GM18519 (cell line): ENCODE measurements at regions not wholly inside any gene's neighbourhood (a gene's known extent, or its start where the extent isn't known, plus 50 kb on each side); places are given as distances from the start of the nearest gene placed in this dataset.

ENCODE experiments used
- ATAC-seq: cut with Tn5 transposase; IDR thresholded peaks from one replicate; pipeline ENCODE4 v1.9.1; 2021; ENCODE audit warnings: mild to moderate bottlenecking, moderate library complexity; ENCODE audit not compliant: unreplicated experiment, low FRiP score

DNA sequence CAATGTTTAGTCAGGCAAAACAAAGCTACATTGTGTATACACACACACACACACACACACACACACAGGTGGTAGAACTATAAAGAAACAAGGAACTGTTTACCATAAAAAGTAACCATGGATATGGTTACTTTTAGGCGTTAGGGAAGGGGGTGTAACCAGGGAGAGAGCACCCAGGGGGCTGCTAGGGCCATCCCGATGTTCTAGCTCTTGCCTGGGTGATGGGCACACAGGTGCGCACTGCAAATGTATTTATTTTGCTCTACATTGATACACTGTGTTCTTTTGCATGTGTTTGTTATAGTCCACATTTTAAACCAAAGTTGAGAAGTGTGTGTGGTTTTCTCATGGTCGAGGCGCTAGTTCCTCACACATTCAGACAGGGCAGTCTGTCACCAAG lies 69.8 kb upstream of the MYCN start:
- ATAC-seq, result no peak

DNA sequence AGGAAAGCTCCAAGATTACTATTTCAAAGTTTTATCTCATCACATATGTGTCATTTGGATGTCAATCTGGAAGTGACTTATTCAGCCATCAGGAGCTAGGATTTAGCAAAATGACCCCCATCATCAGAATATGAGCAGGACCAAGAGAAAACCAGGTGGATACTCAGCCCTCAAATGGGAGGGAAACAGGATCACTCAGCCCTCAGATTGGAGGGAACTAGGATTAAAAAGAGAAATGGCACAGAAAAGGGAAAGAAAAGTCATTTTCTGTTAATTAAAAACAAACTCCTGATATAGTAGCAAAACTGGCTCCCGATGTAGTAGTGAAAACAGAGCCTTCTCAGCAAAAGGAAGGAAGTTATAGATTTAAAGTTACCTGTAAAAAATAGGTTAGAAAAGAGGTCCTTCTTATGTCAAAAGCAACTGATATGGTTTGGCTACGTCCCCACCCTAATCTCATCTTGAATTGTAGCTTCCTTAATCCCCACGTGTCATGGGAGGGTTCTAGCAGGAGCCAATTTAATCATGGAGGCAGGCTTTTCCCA lies 69.0 kb upstream of the MYCN start:
- no peak for ATAC-seq

DNA sequence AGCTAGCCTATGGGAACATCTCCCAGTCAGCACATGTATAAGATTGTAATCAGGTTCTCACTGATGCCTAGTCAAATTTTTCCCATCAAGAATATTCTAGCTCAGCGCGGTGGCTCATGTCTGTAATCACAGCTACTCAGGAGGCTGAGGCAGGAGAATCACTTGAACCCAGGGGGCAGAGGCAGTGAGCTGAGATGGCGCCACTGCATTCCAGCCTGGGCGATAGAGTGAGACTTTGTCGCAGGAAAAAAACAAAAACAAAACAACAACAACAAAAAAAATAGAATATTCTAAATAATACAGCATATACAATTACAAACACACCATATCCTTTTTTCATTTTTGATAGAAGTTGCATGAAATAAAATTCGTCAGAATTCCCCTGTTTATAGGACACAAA lies 67.5 kb upstream of the MYCN start:
- no peak for ATAC-seq

DNA sequence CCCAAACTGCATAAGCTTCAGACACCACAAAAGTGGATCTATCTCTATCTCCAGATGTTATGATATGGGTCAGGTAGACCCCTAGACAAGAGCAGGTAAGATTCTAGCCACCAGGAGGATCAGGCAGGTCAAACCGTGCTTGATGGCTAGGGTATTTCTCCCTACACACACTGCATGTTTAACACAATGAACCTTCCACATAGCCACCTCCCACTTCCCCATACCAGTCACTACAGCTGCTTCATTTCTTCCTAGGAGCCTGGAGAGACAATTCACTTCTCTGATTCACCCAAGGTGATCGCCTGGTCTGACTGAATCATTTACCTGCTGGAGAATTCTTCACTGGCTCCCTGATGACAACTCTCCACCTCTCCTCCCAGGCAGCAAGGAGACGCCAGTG lies 66.0 kb upstream of the MYCN start:
- no peak for ATAC-seq

DNA sequence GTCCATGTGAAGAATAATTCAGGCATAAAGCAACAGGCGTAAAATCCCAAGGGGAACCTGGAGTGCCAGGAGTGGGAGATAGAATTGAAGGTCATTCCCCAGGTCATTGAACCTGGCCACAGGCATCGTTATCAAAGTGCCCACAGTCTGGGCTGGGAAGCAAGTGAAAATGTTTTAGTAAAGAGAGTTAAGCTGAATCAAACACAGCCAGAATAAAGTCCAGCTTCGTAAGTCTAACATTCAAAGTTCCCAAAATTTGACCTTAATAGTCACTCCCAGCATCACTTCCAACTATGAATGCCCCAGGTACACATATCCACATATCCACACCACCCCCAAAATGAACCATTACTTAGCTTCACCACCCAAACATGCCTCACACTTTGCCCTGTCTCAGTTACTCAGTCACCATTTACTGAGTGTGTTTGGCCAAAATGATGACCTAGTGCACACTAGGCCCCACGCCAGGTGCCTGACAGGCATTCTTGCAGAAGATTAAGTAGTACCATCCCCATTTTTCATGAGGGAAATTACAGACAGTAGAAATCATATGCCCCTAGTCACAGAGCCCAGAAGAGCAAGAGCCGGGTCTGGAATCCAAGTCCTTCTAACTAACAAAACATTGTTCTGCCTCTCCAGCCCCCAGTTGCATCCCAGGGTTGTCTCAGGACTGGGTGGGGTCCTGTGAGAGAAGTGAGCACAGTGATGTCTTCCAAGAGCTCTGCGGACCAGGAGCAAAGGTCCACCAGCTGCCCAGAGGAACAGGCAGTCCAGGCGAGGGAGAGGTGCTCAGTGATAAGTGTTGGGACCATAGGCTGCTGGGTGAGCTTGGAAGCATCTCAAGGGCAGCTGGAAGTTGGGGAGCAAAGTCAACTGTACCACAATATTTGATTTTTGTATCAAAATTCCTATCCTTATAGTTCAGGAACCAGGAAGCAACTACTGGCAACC lies 65.2 kb upstream of the MYCN start:
- no peak for ATAC-seq

DNA sequence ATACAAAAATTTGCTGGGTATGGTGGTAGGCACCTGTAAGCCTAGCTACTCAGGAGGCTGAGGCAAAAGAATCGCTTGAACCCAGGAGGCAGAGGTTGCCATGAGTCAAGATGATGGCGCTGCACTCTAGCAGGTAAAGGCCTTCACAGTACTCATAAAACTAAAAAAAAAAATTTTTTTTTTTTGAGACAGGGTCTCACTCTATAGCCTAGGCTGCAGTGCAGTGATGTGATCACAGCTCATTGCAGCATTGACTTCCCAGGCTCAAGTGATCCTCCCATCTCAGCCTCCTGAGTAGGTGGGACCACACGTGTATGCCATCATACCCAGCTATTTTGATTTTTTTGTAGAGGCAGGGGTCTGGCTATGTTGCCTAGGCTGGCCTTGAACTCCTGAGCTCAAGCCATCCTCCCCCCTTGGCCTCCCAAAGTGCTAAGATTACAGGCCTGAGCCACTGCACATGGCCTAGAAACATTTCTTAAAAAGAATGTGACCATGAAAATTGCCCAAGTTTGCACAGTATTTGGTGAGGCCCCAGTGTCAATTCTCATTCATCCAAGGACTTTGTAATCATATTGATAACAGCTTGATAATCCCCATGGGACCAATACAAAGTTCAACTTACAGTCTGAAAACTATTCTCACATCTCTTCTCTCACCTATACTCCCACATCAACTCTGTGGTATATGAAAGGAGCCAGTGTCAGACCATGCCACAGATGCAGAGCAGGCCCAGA lies 64.2 kb upstream of the MYCN start:
- ATAC-seq, result no peak

DNA sequence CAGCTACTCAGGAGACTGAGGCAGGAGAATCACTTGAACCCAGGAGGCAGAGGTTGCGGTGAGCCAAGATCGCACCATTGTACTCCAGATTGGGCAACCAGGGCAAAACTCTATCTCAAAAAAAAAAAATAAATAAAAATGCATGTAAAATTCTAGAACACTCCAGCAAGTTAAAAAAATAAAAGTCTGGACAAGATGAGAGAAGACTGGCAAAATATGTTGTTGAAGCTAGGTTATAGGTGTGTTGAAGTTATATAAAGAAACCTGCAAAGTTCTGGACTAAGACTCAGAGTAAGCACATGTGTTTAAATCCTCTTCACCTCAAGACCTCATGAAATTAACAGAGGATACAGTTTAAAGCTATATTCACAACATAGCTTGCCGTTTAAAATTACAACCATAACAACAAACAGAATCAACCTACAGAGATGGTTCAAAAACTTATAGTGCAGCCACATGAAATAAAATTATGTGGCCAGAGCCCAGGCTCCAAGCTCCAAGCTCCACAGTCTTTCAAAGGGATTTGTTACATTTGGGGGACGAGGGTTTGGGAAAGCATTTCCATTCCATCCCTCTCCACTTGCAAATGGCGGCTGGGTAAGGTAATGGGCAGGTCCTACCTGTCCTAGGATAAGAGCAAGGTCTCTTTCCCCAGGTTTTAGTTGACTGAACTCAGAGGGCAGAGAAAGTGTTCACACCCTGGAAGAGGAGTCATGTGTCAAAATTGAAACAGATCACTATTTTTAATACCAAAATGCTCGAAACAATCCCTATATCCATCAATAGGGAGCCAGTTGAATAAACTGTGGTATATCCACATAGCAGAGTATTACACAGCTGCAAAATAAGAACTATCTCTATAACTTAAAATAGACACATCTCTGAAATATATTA lies 59.9 kb upstream of the MYCN start:
- ATAC-seq, result no peak

DNA sequence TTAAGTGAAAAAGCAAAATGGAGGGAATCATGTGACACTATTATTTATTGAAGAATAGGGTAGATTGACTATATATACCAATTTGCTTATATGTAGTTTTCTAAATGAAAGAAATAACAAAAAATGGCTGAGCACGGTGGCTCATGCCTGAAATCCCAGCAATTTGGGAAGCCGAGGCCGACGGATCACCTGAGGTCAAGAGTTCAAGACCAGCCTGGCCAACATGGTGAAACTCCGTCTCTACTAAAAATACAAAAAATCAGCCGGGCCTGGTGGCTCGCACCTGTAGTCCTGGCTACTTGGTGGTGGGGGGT lies 59.3 kb upstream of the MYCN start:
- no peak for ATAC-seq

DNA sequence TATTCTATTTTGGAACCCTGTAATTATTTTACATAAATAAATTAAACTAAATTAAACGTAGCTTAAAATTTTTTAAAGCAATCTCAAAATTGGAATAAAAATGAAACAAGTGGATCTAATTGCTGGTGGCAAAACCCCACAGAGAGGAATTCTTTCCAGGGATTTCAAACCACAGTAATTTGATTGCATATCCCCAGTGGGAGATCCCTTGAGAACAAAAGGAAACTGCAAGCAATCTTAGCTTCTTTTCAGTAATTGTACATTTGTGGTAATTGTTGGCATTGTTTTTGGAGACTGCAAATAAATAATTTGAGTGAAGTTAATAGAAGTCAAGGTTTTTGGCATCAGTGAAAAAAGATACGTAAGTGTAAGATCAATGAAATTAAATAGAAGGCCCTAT lies 58.7 kb upstream of the MYCN start:
- ATAC-seq, result no peak

DNA sequence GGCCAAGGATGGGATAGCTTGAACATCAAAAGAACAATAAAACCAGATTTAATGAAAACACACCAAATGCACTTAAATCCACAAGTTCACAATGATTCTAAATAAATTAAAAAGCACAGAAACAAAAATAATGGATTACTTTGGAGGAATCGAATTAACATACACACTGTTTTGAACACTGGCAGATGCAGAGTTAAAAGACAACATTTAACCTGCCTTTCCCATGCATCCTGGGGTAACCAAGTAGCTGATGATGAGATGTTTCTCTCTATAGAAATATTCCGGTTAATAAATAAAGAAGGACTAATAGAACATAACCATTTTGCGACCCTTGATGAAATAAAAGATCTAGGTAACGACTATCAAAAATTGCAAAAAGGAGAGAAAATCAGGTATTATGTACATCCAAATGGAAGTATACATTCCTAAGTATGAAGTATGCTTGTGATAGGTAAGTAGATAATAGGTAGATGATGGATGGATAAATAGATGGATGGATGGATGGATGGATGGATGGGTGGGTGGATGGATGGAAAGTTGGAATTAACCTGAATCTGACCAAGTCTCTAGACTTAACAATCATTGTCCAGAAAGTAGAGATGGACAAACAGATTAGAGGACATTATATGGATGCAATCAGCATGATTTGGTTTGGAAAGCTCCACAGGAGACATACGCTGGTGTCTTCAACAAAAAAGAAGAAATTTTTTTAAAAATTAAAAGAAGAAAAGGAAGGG lies 57.4 kb upstream of the MYCN start:
- no peak for ATAC-seq

DNA sequence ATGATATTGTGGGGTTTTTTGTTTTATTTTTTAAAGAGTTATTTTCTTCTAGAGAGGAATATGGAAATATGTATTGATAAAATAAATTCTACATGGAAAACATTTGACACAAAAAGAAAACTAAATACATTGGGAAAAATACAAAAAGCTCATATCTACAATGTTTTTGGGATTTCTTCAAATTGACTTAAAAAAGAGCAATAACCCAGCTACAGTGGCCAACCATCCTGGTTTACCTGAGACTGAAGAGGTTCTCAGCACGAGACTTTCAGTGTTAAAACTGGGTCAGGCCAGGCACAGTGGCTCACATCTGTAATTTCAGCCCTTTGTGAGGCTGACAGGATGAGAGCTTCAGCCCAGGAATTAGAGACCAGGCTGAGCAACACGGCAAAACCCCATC lies 56.7 kb upstream of the MYCN start:
- no peak for ATAC-seq

DNA sequence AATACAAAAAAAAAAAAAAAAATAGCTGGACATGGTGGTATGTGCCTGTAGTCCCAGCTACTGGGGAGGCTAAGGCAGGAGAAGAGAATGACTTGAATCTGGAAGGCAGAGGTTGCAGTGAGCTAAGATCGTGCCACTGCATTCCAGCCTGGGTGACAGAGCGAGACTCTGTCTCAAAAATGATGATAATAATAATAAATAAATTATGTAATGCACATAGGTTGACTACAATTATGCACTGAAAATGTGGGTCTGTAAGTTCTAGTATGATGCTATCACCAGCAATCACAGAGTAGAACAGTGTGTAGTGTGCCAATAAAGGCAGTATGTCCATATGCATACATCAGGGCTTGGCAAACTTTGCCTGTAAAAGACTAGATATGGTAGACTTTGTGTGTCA lies 55.6 kb upstream of the MYCN start:
- no peak for ATAC-seq

DNA sequence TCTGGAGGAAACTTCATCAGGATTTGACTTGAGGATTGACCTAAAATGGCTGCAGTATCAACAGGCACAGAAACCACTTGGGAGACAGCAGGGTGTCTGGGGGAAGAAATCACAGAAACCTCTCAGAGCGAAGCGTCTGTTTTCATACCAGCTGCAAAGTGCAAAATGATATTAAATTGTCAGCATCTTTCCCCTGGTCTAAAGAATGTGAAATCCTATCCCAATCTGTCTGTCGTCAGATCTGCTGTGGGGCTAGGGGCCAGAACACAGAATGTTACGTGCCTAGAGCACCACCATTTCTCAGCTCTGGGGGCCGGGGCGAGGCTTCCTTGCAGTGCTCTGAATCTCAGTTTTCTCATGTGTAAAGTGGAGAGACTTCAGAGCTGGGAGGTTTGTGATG lies 54.1 kb upstream of the MYCN start:
- ATAC-seq, result no peak

DNA sequence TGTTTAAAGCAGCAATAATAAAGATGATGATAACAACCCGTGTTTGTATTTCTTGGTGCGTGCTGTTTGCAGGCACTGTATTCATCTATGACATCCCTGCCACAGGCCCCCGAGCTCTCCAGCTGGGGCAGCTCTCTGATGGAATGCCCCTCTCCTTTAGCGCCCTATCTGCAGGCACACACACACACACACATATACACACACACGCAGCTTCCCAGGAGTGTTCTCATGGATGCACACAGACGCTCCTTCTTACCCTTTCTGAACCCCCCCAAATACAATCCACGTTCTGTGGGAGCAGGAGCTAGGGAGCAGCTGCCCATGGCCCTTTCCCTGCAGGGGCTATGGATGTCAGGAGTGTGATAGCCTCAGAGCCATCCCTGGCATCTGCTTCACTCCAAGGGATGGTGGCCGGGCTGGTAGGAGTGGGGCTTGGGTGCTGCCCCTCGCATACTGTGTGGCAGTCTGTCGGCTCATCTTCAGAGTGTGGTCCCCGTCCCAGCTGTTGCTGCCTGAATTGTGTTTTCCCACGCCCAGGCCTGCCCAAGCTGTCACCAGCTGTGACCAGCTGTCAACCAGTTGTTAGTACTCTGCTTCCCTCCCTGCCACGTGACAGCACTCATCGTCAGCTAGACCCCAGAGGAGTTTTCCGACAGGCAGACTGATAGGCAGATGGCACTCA lies 50.8 kb upstream of the MYCN start:
- ATAC-seq, result no peak

DNA sequence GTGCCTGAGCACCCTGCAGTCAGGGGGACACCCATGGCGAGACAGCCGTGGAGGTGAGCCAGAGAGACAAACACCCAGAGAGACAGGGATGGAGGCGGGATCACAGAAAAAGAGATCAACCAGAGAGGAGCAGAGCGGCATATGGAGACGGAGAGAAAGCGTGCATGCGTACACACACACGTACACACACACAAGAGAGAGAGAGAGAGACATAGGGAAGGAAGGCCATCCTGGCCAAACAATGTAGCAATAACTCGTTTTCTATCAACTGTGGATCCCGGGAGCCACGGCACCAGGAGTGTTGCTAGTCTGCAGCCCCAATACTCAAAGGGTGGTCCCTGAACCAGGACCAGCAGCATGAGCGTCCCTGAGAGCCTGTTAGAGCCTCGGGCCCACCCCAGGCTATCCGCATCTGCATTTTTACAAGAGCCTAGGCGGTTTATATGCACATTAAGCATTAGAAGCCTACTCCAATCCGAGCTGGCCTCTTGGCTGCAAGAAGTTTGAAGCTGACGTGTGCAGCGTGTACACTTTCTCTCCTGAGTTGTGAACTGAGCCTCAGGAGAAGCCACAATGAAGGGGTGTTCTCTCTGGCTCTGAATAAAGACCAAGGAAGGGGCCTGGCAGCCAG lies 50.1 kb upstream of the MYCN start:
- ATAC-seq, result no peak
